ENCODE measurements at regions not wholly inside any gene's neighbourhood (a gene's known extent, or its start where the extent isn't known, plus 50 kb on each side); places are given as distances from the start of the nearest gene placed in this dataset.

- CTCF ChIA-PET, result no interaction called here
- H3K9me1 ChIP-seq (replicated peaks; ENCODE audit: control insufficient read depth, extremely low read depth, insufficient read depth, low read length), result no peaks in the 10 kb centered on the region
- peak overlapping the region; percentile 11 for H2AFZ ChIP-seq (ENCODE audit: low read depth, low read length)
- TF ChIP-seq FOS (IDR thresholded peaks at IDR 0.05; ENCODE audit: borderline replicate concordance, insufficient read depth, low read length) (no peak), GATA2 (IDR thresholded peaks at IDR 0.05; ENCODE audit: insufficient read depth, insufficient read length, low read depth, low read length) (no peak), POLR2A (IDR thresholded peaks at IDR 0.05; ENCODE audit: low read depth, low read length) (no peak), MYC (IDR thresholded peaks at IDR 0.05; ENCODE audit: low read depth, low read length) (no peak), MAX (IDR thresholded peaks at IDR 0.05; ENCODE audit: insufficient read depth, insufficient read length) (no peak), CTCF (IDR thresholded peaks at IDR 0.05; ENCODE audit: extremely low read depth in 1 of 2, insufficient read depth in 1 of 2, low read depth in 1 of 2, low read length in 2 of 2) (no peak), JUN (IDR thresholded peaks at IDR 0.05; ENCODE audit: borderline replicate concordance, insufficient read depth, insufficient read length, low read depth) (no peak), EZH2 (IDR thresholded peaks at IDR 0.05; ENCODE audit: borderline replicate concordance, low read depth, low read length, severe bottlenecking) (no peak), POLR2AphosphoS5 (IDR thresholded peaks at IDR 0.05; ENCODE audit: insufficient read depth, low read depth, low read length) (no peak)
- BruUV-seq (replicated peaks), result no TSS peak
- no peaks in the 10 kb centered on the region for H3K9me3 ChIP-seq (replicated peaks; ENCODE audit: control insufficient read depth, insufficient read depth, low read length)
- H3K4me1 ChIP-seq (ENCODE audit: control insufficient read depth, extremely low read depth, insufficient read depth, low read length), result no peaks in the 10 kb centered on the region
- DNase-seq (ENCODE audit: low read depth, low spot score) (no peak), FAIRE-seq (no peak)
- intact Hi-C loops (cut with micrococcal nuclease) (no loop called here), dilution Hi-C loops (cut with MboI; ENCODE audit: extremely low pct_ligation_motif_present, low sequenced_read_pairs) (no loop called here)
- no peak overlapping the region for H3K4me3 ChIP-seq (replicated peaks in 1 of 3; ENCODE audit: insufficient read depth in 1 of 3, low read depth in 1 of 3, low read length in 3 of 3)
- H4K20me1 ChIP-seq (replicated peaks; ENCODE audit: control insufficient read depth, extremely low read depth, insufficient read depth, low read length), result no peaks in the 10 kb centered on the region
- H3K27me3 ChIP-seq (ENCODE audit: control insufficient read depth in 2 of 2, insufficient read depth in 2 of 2, low read length in 2 of 2), result no peaks in the 10 kb centered on the region
- H3K36me3 ChIP-seq (ENCODE audit: control insufficient read depth in 2 of 2, extremely low read depth in 1 of 2, insufficient read depth in 2 of 2, low read length in 2 of 2), result no peaks in the 10 kb centered on the region
- H3K4me2 ChIP-seq (ENCODE audit: insufficient read depth, low read length), result no peak overlapping the region
- POLR2A ChIA-PET, result no interaction called here
- H3K79me2 ChIP-seq (ENCODE audit: control insufficient read depth, insufficient read depth, low read length), result no peaks in the 10 kb centered on the region
- no peak overlapping the region for H3K27ac ChIP-seq (ENCODE audit: insufficient read depth, low read depth, low read length)
- H3K9ac ChIP-seq (replicated peaks; ENCODE audit: extremely low read depth, insufficient read depth, low read length), result no peak overlapping the region
Measured at GRCh38 chr10:128215733-128216132, 89.5 kb upstream of the MKI67 start.
